Neural progenitor cell (in vitro differentiated cells): ENCODE measurements at regions not wholly inside any gene's neighbourhood (a gene's known extent, or its start where the extent isn't known, plus 50 kb on each side); places are given as distances from the start of the nearest gene placed in this dataset.

Experiments used
- DNase-seq: peaks from one replicate; pipeline ENCODE4 v3.0.0-alpha.2; 2016; ENCODE audit warnings: low spot score
- H2AFZ ChIP-seq: fragments of 200-600 bp; sonication (generic); replicated peaks from 2 replicates; pipeline ENCODE4 v1.6.1; 2016; ENCODE audit warnings: antibody characterized with exemption
- H3F3A ChIP-seq: fragments of 200-600 bp; sonication (generic); 2 replicates; pipeline ENCODE4 v1.6.1; 2016; ENCODE audit warnings: antibody characterized with exemption, low read depth
- H3K27ac ChIP-seq: fragments of 200-600 bp; sonication (generic); 2 replicates; pipeline ENCODE4 v1.5.1; 2016; ENCODE audit warnings: mild to moderate bottlenecking
- H3K27me3 ChIP-seq: fragments of 200-600 bp; sonication (generic); 2 replicates; pipeline ENCODE4 v1.6.1; 2016; ENCODE audit warnings: mild to moderate bottlenecking, moderate library complexity
- H3K36me3 ChIP-seq: fragments of 200-600 bp; sonication (generic); 2 replicates; pipeline ENCODE4 v1.5.1; 2016
- H3K4me1 ChIP-seq: fragments of 200-600 bp; sonication (generic); 2 replicates; pipeline ENCODE4 v1.6.1; 2016; ENCODE audit warnings: mixed run types
- H3K4me2 ChIP-seq: fragments of 200-600 bp; sonication (generic); 2 replicates; pipeline ENCODE4 v1.6.1; 2016
- H3K4me3 ChIP-seq: fragments of 200-600 bp; sonication (generic); 2 replicates; pipeline ENCODE4 v1.5.1; 2016
- H3K79me2 ChIP-seq: fragments of 200-600 bp; sonication (generic); 2 replicates; pipeline ENCODE4 v1.6.1; 2016; ENCODE audit warnings: low read depth
- H3K9ac ChIP-seq: fragments of 200-600 bp; sonication (generic); 2 replicates; pipeline ENCODE4 v1.6.1; 2016
- H3K9me3 ChIP-seq: fragments of 200-600 bp; sonication (generic); 2 replicates; pipeline ENCODE4 v1.5.1; 2016; ENCODE audit warnings: low read depth
- H4K20me1 ChIP-seq: fragments of 200-600 bp; sonication (generic); 2 replicates; pipeline ENCODE4 v1.6.1; 2016; ENCODE audit warnings: low read depth
- H3K27ac Mint-ChIP-seq: 3 replicates; pipeline ENCODE4 v1.8.0; 2021; ENCODE audit warnings: mixed read lengths
- H3K27me3 Mint-ChIP-seq: 2 replicates; pipeline ENCODE4 v1.8.0; 2022; ENCODE audit warnings: low read depth, mild to moderate bottlenecking, inconsistent platforms, moderate library complexity, mixed read lengths; ENCODE audit not compliant: insufficient read depth
- H3K36me3 Mint-ChIP-seq: 3 replicates; pipeline ENCODE4 v1.8.0; 2021; ENCODE audit warnings: mixed read lengths
- H3K4me1 Mint-ChIP-seq: 3 replicates; pipeline ENCODE4 v1.8.0; 2021; ENCODE audit warnings: mixed read lengths
- H3K4me3 Mint-ChIP-seq: 3 replicates; pipeline ENCODE4 v1.8.0; 2021; ENCODE audit warnings: mild to moderate bottlenecking, moderate library complexity, mixed read lengths
- H3K9me3 Mint-ChIP-seq: 3 replicates; pipeline ENCODE4 v1.8.0; 2020; ENCODE audit warnings: mixed read lengths
- CTCF ChIP-seq: fragments of 200-600 bp; sonication (generic); IDR thresholded peaks from 2 replicates; pipeline ENCODE4 v1.5.1; 2017; ENCODE audit warnings: antibody characterized with exemption, mild to moderate bottlenecking
- EZH2 ChIP-seq: fragments of 200-600 bp; sonication (generic); IDR thresholded peaks from 2 replicates; pipeline ENCODE4 v1.6.1; 2017; ENCODE audit warnings: antibody characterized with exemption, mild to moderate bottlenecking, moderate library complexity
- EZH2phosphoT487 ChIP-seq: fragments of 200-600 bp; sonication (generic); IDR thresholded peaks from 2 replicates; pipeline ENCODE4 v1.6.1; 2017; ENCODE audit warnings: antibody characterized with exemption

GRCh38 chr6:93083337-93084230 is 335.8 kb downstream of the EPHA7 start:
- Histone ChIP-seq H3K79me2 (no peaks in the 10 kb centered on the region), H3F3A (peaks cover 26% of the 10 kb centered on the region), H3K27me3 (no peaks in the 10 kb centered on the region), H4K20me1 (no peaks in the 10 kb centered on the region), H3K4me3 (no peak overlapping the region), H3K4me1 (peaks cover 56% of the 10 kb centered on the region), H2AFZ (peak overlapping the region; percentile 54), H3K27ac (peak overlapping the region; percentile 29), H3K9ac (no peak overlapping the region), H3K4me2 (peak overlapping the region; percentile 4), H3K36me3 (no peaks in the 10 kb centered on the region), H3K9me3 (no peaks in the 10 kb centered on the region)
- no peak overlapping the region for H3K4me3 Mint-ChIP-seq
- no peaks in the 10 kb centered on the region for H3K36me3 Mint-ChIP-seq
- TF ChIP-seq CTCF (no peak), EZH2 (no peak), EZH2phosphoT487 (no peak)
- H3K9me3 Mint-ChIP-seq = no peaks in the 10 kb centered on the region
- peaks cover 12% of the 10 kb centered on the region for H3K4me1 Mint-ChIP-seq
- no peaks in the 10 kb centered on the region for H3K27me3 Mint-ChIP-seq
- no peak overlapping the region for H3K27ac Mint-ChIP-seq
- DNase-seq = no peak

GRCh38 chr6:93081901-93082300 is 337.5 kb downstream of the EPHA7 start:
- Histone ChIP-seq H3K27me3 (no peaks in the 10 kb centered on the region), H3K79me2 (no peaks in the 10 kb centered on the region), H3K9me3 (no peaks in the 10 kb centered on the region), H3K36me3 (no peaks in the 10 kb centered on the region), H3K4me1 (peaks cover 39% of the 10 kb centered on the region), H2AFZ (no peak overlapping the region), H3K27ac (no peak overlapping the region), H3K9ac (no peak overlapping the region), H3F3A (peaks cover 21% of the 10 kb centered on the region), H3K4me3 (no peak overlapping the region), H3K4me2 (no peak overlapping the region), H4K20me1 (no peaks in the 10 kb centered on the region)
- Mint-ChIP-seq H3K4me3 (no peak overlapping the region), H3K36me3 (no peaks in the 10 kb centered on the region), H3K9me3 (no peaks in the 10 kb centered on the region), H3K4me1 (peaks cover 10% of the 10 kb centered on the region), H3K27me3 (no peaks in the 10 kb centered on the region), H3K27ac (no peak overlapping the region)
- DNase-seq = no peak
- TF ChIP-seq EZH2phosphoT487 (no peak), CTCF (no peak), EZH2 (no peak)

- H3K4me3 ChIP-seq = no peak overlapping the region
- no peaks in the 10 kb centered on the region for H4K20me1 ChIP-seq
- Mint-ChIP-seq H3K36me3 (no peaks in the 10 kb centered on the region), H3K4me1 (peaks cover 4% of the 10 kb centered on the region), H3K27me3 (no peaks in the 10 kb centered on the region), H3K9me3 (no peaks in the 10 kb centered on the region), H3K27ac (no peak overlapping the region), H3K4me3 (no peak overlapping the region)
- TF ChIP-seq CTCF (no peak), EZH2phosphoT487 (no peak), EZH2 (no peak)
- no peak overlapping the region for H3K4me2 ChIP-seq
- peaks cover 19% of the 10 kb centered on the region for H3K4me1 ChIP-seq
- H3K9ac ChIP-seq = no peak overlapping the region
- H3K27ac ChIP-seq = no peak overlapping the region
- H3K36me3 ChIP-seq = no peaks in the 10 kb centered on the region
- peak overlapping the region; percentile 32 for H2AFZ ChIP-seq
- DNase-seq = no peak
- no peaks in the 10 kb centered on the region for H3K79me2 ChIP-seq
- H3K9me3 ChIP-seq = peaks cover 4% of the 10 kb centered on the region
- no peaks in the 10 kb centered on the region for H3K27me3 ChIP-seq
- peaks cover 5% of the 10 kb centered on the region for H3F3A ChIP-seq
Measured at GRCh38 chr6:93079061-93079460, 340.3 kb downstream of the EPHA7 start.
